OCI-LY1 (cell line): ENCODE measurements at regions not wholly inside any gene's neighbourhood (a gene's known extent, or its start where the extent isn't known, plus 50 kb on each side); places are given as distances from the start of the nearest gene placed in this dataset.

Experiments used
- EZH2 ChIP-seq: fragments of 200-600 bp; sonication (generic), shearing (Covaris generic); IDR thresholded peaks from 2 replicates; pipeline ENCODE4 v1.8.0; 2017; ENCODE audit warnings: borderline replicate concordance, mixed run types, mild to moderate bottlenecking, antibody characterized with exemption, low read length, moderate library complexity, mixed read lengths
- TF ChIP-seq, protein P1 (sequence below): fragments of 200-600 bp; sonication (generic), shearing (Covaris generic); IDR thresholded peaks from 2 replicates; pipeline ENCODE4 v1.5.1; 2017; ENCODE audit warnings: mild to moderate bottlenecking, antibody characterized with exemption, low read length, moderate library complexity, mixed read lengths

GRCh38 chr2:21794611-21795010, 670.8 kb downstream of the TDRD15 start:
- TF ChIP-seq, protein P1, sequence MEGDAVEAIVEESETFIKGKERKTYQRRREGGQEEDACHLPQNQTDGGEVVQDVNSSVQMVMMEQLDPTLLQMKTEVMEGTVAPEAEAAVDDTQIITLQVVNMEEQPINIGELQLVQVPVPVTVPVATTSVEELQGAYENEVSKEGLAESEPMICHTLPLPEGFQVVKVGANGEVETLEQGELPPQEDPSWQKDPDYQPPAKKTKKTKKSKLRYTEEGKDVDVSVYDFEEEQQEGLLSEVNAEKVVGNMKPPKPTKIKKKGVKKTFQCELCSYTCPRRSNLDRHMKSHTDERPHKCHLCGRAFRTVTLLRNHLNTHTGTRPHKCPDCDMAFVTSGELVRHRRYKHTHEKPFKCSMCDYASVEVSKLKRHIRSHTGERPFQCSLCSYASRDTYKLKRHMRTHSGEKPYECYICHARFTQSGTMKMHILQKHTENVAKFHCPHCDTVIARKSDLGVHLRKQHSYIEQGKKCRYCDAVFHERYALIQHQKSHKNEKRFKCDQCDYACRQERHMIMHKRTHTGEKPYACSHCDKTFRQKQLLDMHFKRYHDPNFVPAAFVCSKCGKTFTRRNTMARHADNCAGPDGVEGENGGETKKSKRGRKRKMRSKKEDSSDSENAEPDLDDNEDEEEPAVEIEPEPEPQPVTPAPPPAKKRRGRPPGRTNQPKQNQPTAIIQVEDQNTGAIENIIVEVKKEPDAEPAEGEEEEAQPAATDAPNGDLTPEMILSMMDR = no peak
- TF ChIP-seq EZH2 = no peak
